NCI-H1417 (cell line): ENCODE measurements at regions not wholly inside any gene's neighbourhood (a gene's known extent, or its start where the extent isn't known, plus 50 kb on each side); places are given as distances from the start of the nearest gene placed in this dataset.

Experiments
- DNase-seq, 3 experiments: peaks; one replicate each; lab custom pipeline; 2025; lab: John Stamatoyannopoulos, UW

- no peak for DNase-seq
Observed at GRCh38 chr16:9300252-9300651, 208.8 kb downstream of the HAPSTR1 start.

- no peak for DNase-seq
Observed at GRCh38 chr16:9302072-9302471, 210.6 kb downstream of the HAPSTR1 start.

GRCh38 chr16:9306753-9307152 lies 215.3 kb downstream of the HAPSTR1 start:
- DNase-seq: no peak

- no peak for DNase-seq
Observed at GRCh38 chr16:9307446-9307845, 216.0 kb downstream of the HAPSTR1 start.

- no peak for DNase-seq
Observed at GRCh38 chr16:9308356-9308801, 216.9 kb downstream of the HAPSTR1 start.

GRCh38 chr16:9308850-9309249 lies 217.4 kb downstream of the HAPSTR1 start:
- no peak for DNase-seq

- no peak for DNase-seq
Observed at GRCh38 chr16:9309844-9310243, 218.4 kb downstream of the HAPSTR1 start.

GRCh38 chr16:9311303-9311954 lies 220.0 kb downstream of the HAPSTR1 start:
- DNase-seq: no peak

GRCh38 chr16:9316008-9316407 lies 224.6 kb downstream of the HAPSTR1 start:
- no peak for DNase-seq

GRCh38 chr16:9316615-9317014 lies 225.2 kb downstream of the HAPSTR1 start:
- no peak for DNase-seq

- DNase-seq: no peak
Observed at GRCh38 chr16:9318764-9319163, 227.3 kb downstream of the HAPSTR1 start.

GRCh38 chr16:9322769-9323168 lies 231.3 kb downstream of the HAPSTR1 start:
- no peak for DNase-seq

- DNase-seq: no peak
Observed at GRCh38 chr16:9323170-9323569, 231.7 kb downstream of the HAPSTR1 start.

- no peak for DNase-seq
Observed at GRCh38 chr16:9327253-9327652, 235.8 kb downstream of the HAPSTR1 start.

- no peak for DNase-seq
Observed at GRCh38 chr16:9328411-9328810, 237.0 kb downstream of the HAPSTR1 start.

GRCh38 chr16:9330095-9330494 lies 238.7 kb downstream of the HAPSTR1 start:
- DNase-seq: no peak

GRCh38 chr16:9331503-9331902 lies 240.1 kb downstream of the HAPSTR1 start:
- DNase-seq: no peak

GRCh38 chr16:9332574-9333148 lies 241.2 kb downstream of the HAPSTR1 start:
- DNase-seq: no peak

- no peak for DNase-seq
Observed at GRCh38 chr16:9333469-9333868, 242.0 kb downstream of the HAPSTR1 start.

GRCh38 chr16:9334103-9334502 lies 242.7 kb downstream of the HAPSTR1 start:
- no peak for DNase-seq

GRCh38 chr16:9337308-9338032 lies 246.0 kb downstream of the HAPSTR1 start:
- DNase-seq: no peak

- DNase-seq: no peak
Observed at GRCh38 chr16:9338068-9338467, 246.6 kb downstream of the HAPSTR1 start.

- DNase-seq: no peak
Observed at GRCh38 chr16:9338510-9338909, 247.1 kb downstream of the HAPSTR1 start.
